HEK293 (cell line): ENCODE measurements at regions not wholly inside any gene's neighbourhood (a gene's known extent, or its start where the extent isn't known, plus 50 kb on each side); places are given as distances from the start of the nearest gene placed in this dataset.

Source experiments
- CTCF ChIA-PET: fragments of 350-600 bp; formaldehyde crosslinking; extraction: SDS; loops from one replicate; lab custom pipeline; 2021; ENCODE audit warnings: antibody characterized with exemption; lab: Yijun Ruan, JAX
- POLR2A ChIA-PET: fragments of 300-600 bp; formaldehyde crosslinking; extraction: SDS; loops from one replicate; lab custom pipeline; 2020; ENCODE audit warnings: antibody characterized with exemption, inconsistent platforms; lab: Yijun Ruan, JAX
- H3K27ac ChIP-seq: fragments of 200-500 bp; sonication (Bioruptor generic); 2 replicates; pipeline ENCODE4 v1.5.1; 2014; ENCODE audit warnings: low read depth, low read length, control low read depth, inconsistent platforms; ENCODE audit errors: extremely low read depth
- H3K36me3 ChIP-seq, 2 experiments: fragments of 200-500 bp in 1 of 2; sonication (Bioruptor generic) in 1 of 2; 1 replicate in 1 of 2; 2 replicates in 1 of 2; pipeline ENCODE4 v1.5.1; 2014 to 2017; ENCODE audit warnings: inconsistent platforms in 2 of 2, low read length in 2 of 2; ENCODE audit not compliant: control insufficient read depth in 2 of 2, insufficient read depth in 1 of 2
- H3K4me1 ChIP-seq: fragments of 200-500 bp; sonication (Bioruptor generic); 2 replicates; pipeline ENCODE4 v1.5.1; 2014; ENCODE audit warnings: mild to moderate bottlenecking, low read length, inconsistent platforms; ENCODE audit not compliant: control insufficient read depth, insufficient read depth
- H3K4me3 ChIP-seq: 2 replicates; pipeline ENCODE4 v1.5.1; 2011; ENCODE audit warnings: low read depth, mild to moderate bottlenecking, control low read depth, low read length, moderate library complexity
- H3K9me3 ChIP-seq: fragments of 200-500 bp; sonication (Bioruptor generic); 2 replicates; pipeline ENCODE4 v1.5.1; 2014; ENCODE audit warnings: low read depth, low read length, inconsistent platforms; ENCODE audit not compliant: control insufficient read depth, insufficient read depth
- GLIS1 ChIP-seq: fragments of 450-650 bp; formaldehyde crosslinking; IDR thresholded peaks from 2 replicates; pipeline ENCODE4 v1.5.1; 2016; ENCODE audit warnings: missing biosample characterization, missing genetic modification characterization
- HOXD13 ChIP-seq: sonication (generic); formaldehyde crosslinking; IDR thresholded peaks from 2 replicates; pipeline ENCODE4 v1.8.0; 2022; ENCODE audit warnings: missing genetic modification reagents, borderline replicate concordance
- IKZF3 ChIP-seq: fragments of 450-650 bp; IDR thresholded peaks from 2 replicates; pipeline ENCODE4 v1.5.0; 2018; ENCODE audit warnings: missing biosample characterization, mild to moderate bottlenecking, missing genetic modification characterization, moderate library complexity
- INSM2 ChIP-seq: fragments of 450-650 bp; formaldehyde crosslinking; IDR thresholded peaks from 2 replicates; pipeline ENCODE4 v1.5.1; 2016; ENCODE audit warnings: missing biosample characterization, missing genetic modification characterization
- KLF9 ChIP-seq: fragments of 450-650 bp; formaldehyde crosslinking; IDR thresholded peaks from 2 replicates; pipeline ENCODE4 v1.5.1; 2016; ENCODE audit warnings: missing biosample characterization, missing genetic modification characterization, low read depth
- ZNF10 ChIP-seq: fragments of 450-650 bp; formaldehyde crosslinking; IDR thresholded peaks from 2 replicates; pipeline ENCODE4 v1.5.1; 2017; ENCODE audit warnings: missing biosample characterization, missing genetic modification characterization
- ZNF121 ChIP-seq: fragments of 450-650 bp; formaldehyde crosslinking; IDR thresholded peaks from 2 replicates; pipeline ENCODE4 v1.5.1; 2016; ENCODE audit warnings: missing biosample characterization, missing genetic modification characterization
- ZNF133 ChIP-seq: fragments of 450-650 bp; formaldehyde crosslinking; IDR thresholded peaks from 2 replicates; pipeline ENCODE4 v1.5.1; 2016; ENCODE audit warnings: missing biosample characterization, missing genetic modification characterization
- ZNF138 ChIP-seq: fragments of 450-650 bp; formaldehyde crosslinking; IDR thresholded peaks from 2 replicates; pipeline ENCODE4 v1.5.1; 2016; ENCODE audit warnings: missing biosample characterization, missing genetic modification characterization, borderline replicate concordance
- ZNF146 ChIP-seq: fragments of 450-650 bp; formaldehyde crosslinking; IDR thresholded peaks from 2 replicates; pipeline ENCODE4 v1.5.1; 2016; ENCODE audit warnings: missing biosample characterization, missing genetic modification characterization
- ZNF157 ChIP-seq: fragments of 450-650 bp; formaldehyde crosslinking; IDR thresholded peaks from 2 replicates; pipeline ENCODE4 v1.5.1; 2016; ENCODE audit warnings: missing biosample characterization, missing genetic modification characterization
- ZNF16 ChIP-seq: fragments of 450-650 bp; formaldehyde crosslinking; IDR thresholded peaks from 2 replicates; pipeline ENCODE4 v1.5.1; 2016; ENCODE audit warnings: low read depth, missing biosample characterization, missing genetic modification characterization
- ZNF211 ChIP-seq: fragments of 450-650 bp; formaldehyde crosslinking; IDR thresholded peaks from 2 replicates; pipeline ENCODE4 v1.5.1; 2016; ENCODE audit warnings: low read depth, missing biosample characterization, missing genetic modification characterization
- ZNF24 ChIP-seq: fragments of 450-650 bp; formaldehyde crosslinking; IDR thresholded peaks from 2 replicates; pipeline ENCODE4 v1.5.1; 2016; ENCODE audit warnings: missing biosample characterization, missing genetic modification characterization
- ZNF248 ChIP-seq: fragments of 450-650 bp; formaldehyde crosslinking; IDR thresholded peaks from 2 replicates; pipeline ENCODE4 v1.5.1; 2017; ENCODE audit warnings: missing biosample characterization, missing genetic modification characterization
- ZNF324 ChIP-seq: fragments of 450-650 bp; formaldehyde crosslinking; IDR thresholded peaks from 2 replicates; pipeline ENCODE4 v1.5.1; 2016; ENCODE audit warnings: missing biosample characterization, missing genetic modification characterization
- ZNF335 ChIP-seq: fragments of 450-650 bp; formaldehyde crosslinking; conservative IDR thresholded peaks from 2 replicates; pipeline ENCODE4 v1.5.1; 2016; ENCODE audit warnings: missing biosample characterization, missing genetic modification characterization
- ZNF341 ChIP-seq: fragments of 450-650 bp; formaldehyde crosslinking; IDR thresholded peaks from 2 replicates; pipeline ENCODE4; 2016; ENCODE audit warnings: low read depth, missing biosample characterization, missing genetic modification characterization
- ZNF423 ChIP-seq: fragments of 450-650 bp; formaldehyde crosslinking; IDR thresholded peaks from 2 replicates; pipeline ENCODE4 v1.5.1; 2016; ENCODE audit warnings: missing biosample characterization, missing genetic modification characterization
- ZNF629 ChIP-seq: fragments of 450-650 bp; formaldehyde crosslinking; IDR thresholded peaks from 2 replicates; pipeline ENCODE4 v1.5.1; 2017; ENCODE audit warnings: missing biosample characterization, missing genetic modification characterization
- ZNF707 ChIP-seq: fragments of 450-650 bp; formaldehyde crosslinking; IDR thresholded peaks from 2 replicates; pipeline ENCODE4 v1.5.1; 2016; ENCODE audit warnings: missing biosample characterization, missing genetic modification characterization
- ZNF76 ChIP-seq: fragments of 450-650 bp; formaldehyde crosslinking; IDR thresholded peaks from 2 replicates; pipeline ENCODE4; 2016; ENCODE audit warnings: low read depth, missing biosample characterization, missing genetic modification characterization, borderline replicate concordance

- POLR2A ChIA-PET, result no interaction called here
- no peaks in the 10 kb centered on the region for H3K36me3 ChIP-seq
- TF ChIP-seq IKZF3 (tag by site-specific recombination) (no peak), GLIS1 (tag by site-specific recombination) (peak; percentile 24; the same call in 1 of the 2 replicates)
- no peaks in the 10 kb centered on the region for H3K9me3 ChIP-seq
- no peak overlapping the region for H3K4me3 ChIP-seq
- no peak overlapping the region for H3K27ac ChIP-seq
- H3K4me1 ChIP-seq, result no peaks in the 10 kb centered on the region
- CTCF ChIA-PET, result interaction anchor here (0.7 kb wide), 1 partner anchor 15 kb away, joined by 3 read pairs; no protein-coding TSS in a partner anchor
Measured at GRCh38 chr11:116540645-116541304, 232.0 kb downstream of the BUD13 start.

- H3K27ac ChIP-seq, result no peak overlapping the region
- H3K36me3 ChIP-seq, result no peaks in the 10 kb centered on the region
- no peak for TF ChIP-seq ZNF138
- TF ChIP-seq ZNF423 (tag by site-specific recombination), result no peak
- TF ChIP-seq ZNF707 (tag by site-specific recombination), result no peak
- no peak for TF ChIP-seq ZNF157 (tag by site-specific recombination)
- no peak for TF ChIP-seq ZNF211 (tag by site-specific recombination)
- TF ChIP-seq ZNF24, result no peak
- no peak for TF ChIP-seq KLF9
- TF ChIP-seq ZNF248 (tag by site-specific recombination), result no peak
- no peak for TF ChIP-seq ZNF121 (tag by site-specific recombination)
- TF ChIP-seq HOXD13 (CRISPR knock-in tag), result no peak
- no peak for TF ChIP-seq ZNF324 (tag by site-specific recombination)
- no peak for TF ChIP-seq ZNF335 (tag by site-specific recombination)
- TF ChIP-seq ZNF341 (tag by site-specific recombination), result no peak
- TF ChIP-seq ZNF76, result no peak
- no peak for TF ChIP-seq ZNF10 (tag by site-specific recombination)
- TF ChIP-seq ZNF146 (tag by site-specific recombination), result no peak
- TF ChIP-seq INSM2 (tag by site-specific recombination), result no peak
- TF ChIP-seq ZNF16 (tag by site-specific recombination), result no peak
- H3K4me3 ChIP-seq, result no peak overlapping the region
- POLR2A ChIA-PET, result no interaction called here
- CTCF ChIA-PET, result interaction anchor here (0.7 to 1.1 kb wide), 2 partner anchors 14 to 193 kb away, joined by 3 read pairs; no protein-coding TSS in a partner anchor
- H3K9me3 ChIP-seq, result no peaks in the 10 kb centered on the region
- H3K4me1 ChIP-seq, result no peaks in the 10 kb centered on the region
Measured at GRCh38 chr11:116539836-116540418, 232.9 kb downstream of the BUD13 start.

- H3K27ac ChIP-seq, result no peak overlapping the region
- ChIA-PET POLR2A (interaction anchor here (0.6 kb wide), 1 partner anchor 141 kb away, joined by 4 read pairs; no protein-coding TSS in a partner anchor), CTCF (interaction anchor here (0.6 to 1.1 kb wide), 3 partner anchors 40 to 562 kb away, joined by 3 to 4 read pairs (median 4); no protein-coding TSS in a partner anchor)
- no peaks in the 10 kb centered on the region for H3K9me3 ChIP-seq
- H3K4me3 ChIP-seq, result no peak overlapping the region
- no peaks in the 10 kb centered on the region for H3K36me3 ChIP-seq
- no peaks in the 10 kb centered on the region for H3K4me1 ChIP-seq
- TF ChIP-seq ZNF629 (tag by site-specific recombination) (no peak), ZNF133 (tag by site-specific recombination) (peak; percentile 83)
Measured at GRCh38 chr11:116539211-116539610, 233.6 kb downstream of the BUD13 start.
